Kidney (tissue), 13 donors: ENCODE measurements at regions not wholly inside any gene's neighbourhood (a gene's known extent, or its start where the extent isn't known, plus 50 kb on each side); places are given as distances from the start of the nearest gene placed in this dataset.

Experiments used
- DNase-seq, 5 donors: peaks; one replicate each; pipeline ENCODE4 v3.0.0-alpha.2; 2013 to 2020
- FAIRE-seq: peaks from 2 replicates; lab custom pipeline; 2012; peaks lifted over from hg19 to GRCh38; lab: Jason Lieb, UNC
- H3K27ac ChIP-seq, 2 donors: one replicate each; pipeline ENCODE4 v1.7.0; 2013; ENCODE audit warnings: low read depth in 2 of 2, low read length in 2 of 2, inconsistent platforms in 1 of 2
- H3K27me3 ChIP-seq: one replicate; pipeline ENCODE4 v1.7.1; 2013; ENCODE audit warnings: low read length, inconsistent platforms; ENCODE audit not compliant: control insufficient read depth, insufficient read depth
- H3K36me3 ChIP-seq, 3 donors: one replicate each; pipeline versions ENCODE4 v1.7.0 to v1.7.1; 2013; ENCODE audit warnings: low read length in 3 of 3, control low read depth in 1 of 3, inconsistent platforms in 1 of 3; ENCODE audit not compliant: insufficient read depth in 3 of 3, control insufficient read depth in 2 of 3
- H3K4me1 ChIP-seq, 3 donors: one replicate each; pipeline versions ENCODE4 v1.7.0 to v1.7.1; 2013; ENCODE audit warnings: low read length in 3 of 3, inconsistent platforms in 1 of 3, low read depth in 1 of 3; ENCODE audit not compliant: control insufficient read depth in 2 of 3, insufficient read depth in 2 of 3
- H3K4me3 ChIP-seq, 3 donors: one replicate each; pipeline versions ENCODE4 v1.7.0 to v1.8.1; 2013; ENCODE audit warnings: low read length in 3 of 3, control low read depth in 1 of 3, inconsistent platforms in 1 of 3
- H3K9ac ChIP-seq, 3 donors: one replicate each; pipeline versions ENCODE4 v1.7.0 to v1.7.1; 2013; ENCODE audit warnings: low read length in 3 of 3, control low read depth in 1 of 3, inconsistent platforms in 1 of 3
- H3K9me3 ChIP-seq, 3 donors: one replicate each; pipeline versions ENCODE4 v1.7.0 to v1.7.1; 2013; ENCODE audit warnings: low read length in 3 of 3, control low read depth in 1 of 3, inconsistent platforms in 1 of 3; ENCODE audit not compliant: control insufficient read depth in 2 of 3, insufficient read depth in 1 of 3
- CTCF ChIP-seq: IDR thresholded peaks from 3 replicates; pipeline ENCODE4 v1.5.1; 2012; ENCODE audit warnings: mild to moderate bottlenecking, moderate library complexity, borderline replicate concordance; ENCODE audit not compliant: insufficient read depth; ENCODE audit errors: extremely low read depth
- intact Hi-C: fragments of 100-400 bp; cut with DNase I; formaldehyde crosslinking; loops from one replicate; pipeline ENCODE4 v1.11.1; 2022
- donor health status: control.
- donor health status: control.
- donor health status: control.
- donor health status: control.
- donor health status: control.
- donor health status: DM: yes; HTN: yes; CAD: no.
- donor health status: Normal renal cell carcinoma (clear cell type).

GRCh38 chr13:63900406-63900805 is 2484.8 kb upstream of the PCDH20 start:
- H3K27me3 ChIP-seq = no peaks in the 10 kb centered on the region
- intact Hi-C loops = no loop called here
- H3K27ac ChIP-seq = no peak overlapping the region
- H3K9ac ChIP-seq = no peak overlapping the region
- H3K4me3 ChIP-seq = no peak overlapping the region
- FAIRE-seq (no peak), DNase-seq (no peak)
- H3K4me1 ChIP-seq = no peaks in the 10 kb centered on the region
- H3K9me3 ChIP-seq = no peaks in the 10 kb centered on the region
- no peak for TF ChIP-seq CTCF
- H3K36me3 ChIP-seq = no peaks in the 10 kb centered on the region

DNA sequence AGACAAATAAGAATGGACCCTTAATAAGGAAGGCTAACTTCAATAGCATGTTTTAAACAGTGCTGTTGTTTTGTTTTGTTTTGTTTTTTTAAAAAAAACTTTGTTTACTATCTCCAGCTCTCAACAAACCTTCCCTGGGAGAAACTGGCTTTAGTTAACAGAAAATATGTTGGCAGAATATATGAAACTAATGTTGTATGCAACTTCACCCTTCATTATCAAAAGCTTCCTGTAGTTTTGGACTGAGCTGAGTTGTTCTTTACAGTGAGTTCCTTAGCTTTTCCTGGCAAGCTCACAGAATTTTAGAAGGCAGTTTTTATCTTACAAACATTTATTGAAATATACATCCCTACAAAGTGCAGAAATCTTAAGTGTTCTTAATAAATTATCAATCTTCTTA is 2480.7 kb upstream of the PCDH20 start:
- no peaks in the 10 kb centered on the region for H3K4me1 ChIP-seq
- no peak overlapping the region for H3K27ac ChIP-seq
- H3K9me3 ChIP-seq = no peaks in the 10 kb centered on the region
- intact Hi-C loops = no loop called here
- H3K9ac ChIP-seq = no peak overlapping the region
- no peak overlapping the region for H3K4me3 ChIP-seq
- DNase-seq (no peak), FAIRE-seq (no peak)
- H3K27me3 ChIP-seq = no peaks in the 10 kb centered on the region
- TF ChIP-seq CTCF = no peak
- H3K36me3 ChIP-seq = no peaks in the 10 kb centered on the region

DNA sequence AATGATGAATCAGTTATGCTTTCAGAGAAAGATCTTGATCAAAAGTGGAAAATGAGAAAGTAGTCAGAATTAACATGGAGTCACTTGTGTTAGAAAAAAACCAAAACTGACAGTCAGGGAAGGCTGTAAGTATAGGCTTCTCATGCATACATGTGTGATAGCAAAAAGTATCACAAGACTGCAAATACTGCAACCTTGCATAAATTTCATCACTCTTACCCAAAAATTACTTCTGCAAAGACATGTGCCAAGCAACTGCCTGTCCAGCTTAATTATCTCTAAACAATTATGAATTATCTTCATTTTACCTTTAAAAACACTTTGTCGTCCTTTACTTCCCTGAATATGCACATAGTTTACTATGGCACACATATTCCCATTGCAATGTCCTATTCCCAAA is 2466.4 kb upstream of the PCDH20 start:
- no peak for TF ChIP-seq CTCF
- Histone ChIP-seq H3K27ac (no peak overlapping the region), H3K4me1 (no peaks in the 10 kb centered on the region), H3K27me3 (no peaks in the 10 kb centered on the region), H3K36me3 (no peaks in the 10 kb centered on the region), H3K9me3 (no peaks in the 10 kb centered on the region), H3K9ac (no peak overlapping the region), H3K4me3 (no peak overlapping the region)
- DNase-seq (no peak), FAIRE-seq (no peak)
- intact Hi-C loops = no loop called here

- Histone ChIP-seq H3K4me3 (no peak overlapping the region), H3K4me1 (no peaks in the 10 kb centered on the region), H3K27me3 (no peaks in the 10 kb centered on the region), H3K9me3 (no peaks in the 10 kb centered on the region), H3K36me3 (no peaks in the 10 kb centered on the region), H3K9ac (no peak overlapping the region), H3K27ac (no peak overlapping the region)
- no peak for FAIRE-seq
- no peak for DNase-seq
- intact Hi-C loops = no loop called here
- TF ChIP-seq CTCF = no peak
Measured at GRCh38 chr13:63880705-63881104, 2465.1 kb upstream of the PCDH20 start.
